GM23248 (cell line): ENCODE measurements at regions not wholly inside any gene's neighbourhood (a gene's known extent, or its start where the extent isn't known, plus 50 kb on each side); places are given as distances from the start of the nearest gene placed in this dataset.
"Not testable (repeated sequence)": the region's sequence is repeated elsewhere in the genome, so short reads cannot be mapped to it uniquely, and the experiment has no call there.

Experiments used
- DNase-seq: peaks from one replicate; pipeline ENCODE4 v3.0.0-alpha.2; 2015
- H2AFZ ChIP-seq: fragments of 200-600 bp; sonication (generic); 2 replicates; pipeline ENCODE4 v1.6.1; 2016; ENCODE audit warnings: antibody characterized with exemption
- H3F3A ChIP-seq: fragments of 200-600 bp; sonication (generic); 2 replicates; pipeline ENCODE4 v1.6.1; 2016; ENCODE audit warnings: mild to moderate bottlenecking, antibody characterized with exemption, mixed run types; ENCODE audit not compliant: insufficient read depth
- H3K27ac ChIP-seq: fragments of 200-600 bp; sonication (generic); 2 replicates; pipeline ENCODE4 v1.5.1; 2016; ENCODE audit warnings: mild to moderate bottlenecking
- H3K27me3 ChIP-seq: fragments of 200-600 bp; sonication (generic); replicated peaks from 2 replicates; pipeline ENCODE4 v1.6.1; 2016; ENCODE audit warnings: mild to moderate bottlenecking; ENCODE audit not compliant: insufficient read depth
- H3K36me3 ChIP-seq: fragments of 200-600 bp; sonication (generic); 2 replicates; pipeline ENCODE4 v1.6.1; 2016; ENCODE audit warnings: low read depth, mild to moderate bottlenecking
- H3K4me1 ChIP-seq: fragments of 200-600 bp; sonication (generic); 2 replicates; pipeline ENCODE4 v1.6.1; 2016; ENCODE audit warnings: mild to moderate bottlenecking; ENCODE audit not compliant: insufficient read depth
- H3K4me2 ChIP-seq: fragments of 200-600 bp; sonication (generic); one replicate; pipeline ENCODE4 v1.6.1; 2016; ENCODE audit warnings: mild to moderate bottlenecking; ENCODE audit not compliant: unreplicated experiment
- H3K4me3 ChIP-seq: fragments of 200-600 bp; sonication (generic); 2 replicates; pipeline ENCODE4 v1.5.1; 2016; ENCODE audit warnings: mild to moderate bottlenecking
- H3K79me2 ChIP-seq: fragments of 200-600 bp; sonication (generic); 2 replicates; pipeline ENCODE4 v1.6.1; 2016; ENCODE audit warnings: mild to moderate bottlenecking; ENCODE audit not compliant: insufficient read depth
- H3K9ac ChIP-seq: fragments of 200-600 bp; sonication (generic); 2 replicates; pipeline ENCODE4 v1.6.1; 2016; ENCODE audit warnings: mild to moderate bottlenecking
- H3K9me2 ChIP-seq: fragments of 200-600 bp; sonication (generic); 2 replicates; pipeline ENCODE4 v1.6.1; 2016; ENCODE audit warnings: mixed run types, mild to moderate bottlenecking, moderate library complexity; ENCODE audit not compliant: insufficient read depth
- H3K9me3 ChIP-seq: fragments of 200-600 bp; sonication (generic); one replicate; pipeline ENCODE4 v1.6.1; 2017; ENCODE audit warnings: low read depth
- H4K20me1 ChIP-seq: fragments of 200-600 bp; sonication (generic); 2 replicates; pipeline ENCODE4 v1.6.0; 2016; ENCODE audit not compliant: insufficient read depth
- EZH2 ChIP-seq: fragments of 200-600 bp; sonication (generic); IDR thresholded peaks from 2 replicates; pipeline ENCODE4 v1.6.1; 2018; ENCODE audit warnings: antibody characterized with exemption, mild to moderate bottlenecking; ENCODE audit not compliant: insufficient read depth, poor library complexity, severe bottlenecking
- EZH2phosphoT487 ChIP-seq: fragments of 200-600 bp; sonication (generic); IDR thresholded peaks from 2 replicates; pipeline ENCODE4 v1.6.1; 2018; ENCODE audit warnings: antibody characterized with exemption, moderate library complexity, mild to moderate bottlenecking, low read depth; ENCODE audit not compliant: insufficient read depth
- WGBS, 2 experiments: methylation state at CpG; one replicate each; pipeline ENCODE4 v1.1.6; 2015 to 2017; ENCODE audit warnings: low lambda C conversion rate in 2 of 2, low coverage in 1 of 2; ENCODE audit errors: missing lambda C conversion rate in 2 of 2; 5-methylcytosine and 5-hydroxymethylcytosine counted together
- in situ Hi-C: fragments of 300-500 bp; cut with MboI; formaldehyde crosslinking; loops from 2 replicates; pipeline ENCODE4 v1.15.0; 2020

GRCh38 chr2:22078701-22079100 is 954.9 kb downstream of the TDRD15 start:
- Histone ChIP-seq H3K27ac (no peak overlapping the region), H3K4me3 (no peak overlapping the region), H4K20me1 (no peaks in the 10 kb centered on the region), H3K4me2 (no peak overlapping the region), H3K79me2 (no peaks in the 10 kb centered on the region), H3K9me2 (no peaks in the 10 kb centered on the region), H3F3A (no peaks in the 10 kb centered on the region), H3K36me3 (no peaks in the 10 kb centered on the region), H3K9ac (no peak overlapping the region), H3K4me1 (no peaks in the 10 kb centered on the region), H3K9me3 (no peaks in the 10 kb centered on the region), H2AFZ (no peak overlapping the region), H3K27me3 (no peaks in the 10 kb centered on the region)
- DNase-seq, result no peak
- in situ Hi-C loops, result no loop called here
- TF ChIP-seq EZH2 (no peak), EZH2phosphoT487 (no peak)

DNA sequence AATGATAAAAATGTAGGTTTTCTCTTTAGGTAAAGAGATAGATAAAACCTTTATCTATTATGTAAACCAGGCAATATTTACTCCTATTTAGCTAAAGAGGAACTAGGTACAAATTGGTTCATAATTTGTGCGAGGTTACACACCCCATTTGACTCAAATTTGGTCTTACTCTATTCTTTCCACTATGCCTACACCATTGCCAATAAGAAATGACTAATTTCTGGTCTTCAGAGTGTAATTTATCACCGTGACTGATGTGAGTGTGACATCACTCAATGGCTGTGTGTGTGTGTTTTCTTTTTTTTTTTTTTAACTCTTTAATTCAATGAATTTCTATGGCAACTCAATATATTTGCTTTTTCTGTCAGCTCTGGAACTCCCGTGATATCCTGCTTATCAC is 955.8 kb downstream of the TDRD15 start:
- WGBS, 2 experiments, result 6 to 12% methylated on average over 3 of the region's 3 CpGs
- H3K9me3 ChIP-seq, result no peaks in the 10 kb centered on the region
- no peak overlapping the region for H2AFZ ChIP-seq
- H3K9ac ChIP-seq, result no peak overlapping the region
- no peak overlapping the region for H3K4me3 ChIP-seq
- no peaks in the 10 kb centered on the region for H3K9me2 ChIP-seq
- no peaks in the 10 kb centered on the region for H3K79me2 ChIP-seq
- DNase-seq, result no peak
- no peak overlapping the region for H3K4me2 ChIP-seq
- H3K4me1 ChIP-seq, result no peaks in the 10 kb centered on the region
- H3K36me3 ChIP-seq, result no peaks in the 10 kb centered on the region
- no peaks in the 10 kb centered on the region for H3F3A ChIP-seq
- TF ChIP-seq EZH2phosphoT487 (no peak), EZH2 (no peak)
- H3K27me3 ChIP-seq, result no peaks in the 10 kb centered on the region
- in situ Hi-C loops, result no loop called here
- no peaks in the 10 kb centered on the region for H4K20me1 ChIP-seq
- no peak overlapping the region for H3K27ac ChIP-seq

GRCh38 chr2:22086726-22087125 is 963.0 kb downstream of the TDRD15 start:
- no peaks in the 10 kb centered on the region for H3K79me2 ChIP-seq
- TF ChIP-seq EZH2 (no peak), EZH2phosphoT487 (no peak)
- no peaks in the 10 kb centered on the region for H3K4me1 ChIP-seq
- H3K9me3 ChIP-seq, result no peaks in the 10 kb centered on the region
- H3K9me2 ChIP-seq, result no peaks in the 10 kb centered on the region
- H3K27me3 ChIP-seq, result no peaks in the 10 kb centered on the region
- no peaks in the 10 kb centered on the region for H3F3A ChIP-seq
- WGBS, 2 experiments, result 2 to 3% methylated on average over 2 of the region's 2 CpGs
- H3K4me2 ChIP-seq, result no peak overlapping the region
- no peak for DNase-seq
- no peaks in the 10 kb centered on the region for H4K20me1 ChIP-seq
- no peak overlapping the region for H2AFZ ChIP-seq
- in situ Hi-C loops, result no loop called here
- no peak overlapping the region for H3K27ac ChIP-seq
- no peak overlapping the region for H3K4me3 ChIP-seq
- H3K9ac ChIP-seq, result no peak overlapping the region
- H3K36me3 ChIP-seq, result no peaks in the 10 kb centered on the region

DNA sequence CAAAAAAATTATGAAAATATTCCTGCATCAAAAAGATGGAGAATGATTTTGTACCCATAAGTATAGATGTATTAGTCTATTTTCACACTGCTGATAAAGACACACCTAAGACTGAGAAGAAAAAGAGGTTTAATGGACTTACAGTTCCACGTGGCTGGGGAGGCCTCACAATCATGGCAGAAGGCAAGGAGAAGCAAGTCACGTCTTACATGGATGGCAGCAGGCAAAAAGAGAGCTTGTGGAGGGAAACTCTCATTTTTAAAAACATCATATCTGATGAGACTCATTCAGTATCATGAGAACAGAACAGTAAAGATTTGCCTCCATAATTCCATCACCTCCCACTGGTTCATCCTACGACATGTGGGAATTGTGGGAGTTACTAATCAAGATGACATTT is 979.8 kb downstream of the TDRD15 start:
- H3K4me3 ChIP-seq, H3K9me2 ChIP-seq, H3K9ac ChIP-seq, in situ Hi-C loops, H3K27me3 ChIP-seq, H3K79me2 ChIP-seq, H2AFZ ChIP-seq, H3K27ac ChIP-seq, H4K20me1 ChIP-seq, H3K4me2 ChIP-seq, H3K4me1 ChIP-seq, H3K9me3 ChIP-seq, H3F3A ChIP-seq, H3K36me3 ChIP-seq, DNase-seq: not testable (repeated sequence)
- WGBS, 2 experiments, result 12 to 17% methylated on average over 3 of the region's 3 CpGs

DNA sequence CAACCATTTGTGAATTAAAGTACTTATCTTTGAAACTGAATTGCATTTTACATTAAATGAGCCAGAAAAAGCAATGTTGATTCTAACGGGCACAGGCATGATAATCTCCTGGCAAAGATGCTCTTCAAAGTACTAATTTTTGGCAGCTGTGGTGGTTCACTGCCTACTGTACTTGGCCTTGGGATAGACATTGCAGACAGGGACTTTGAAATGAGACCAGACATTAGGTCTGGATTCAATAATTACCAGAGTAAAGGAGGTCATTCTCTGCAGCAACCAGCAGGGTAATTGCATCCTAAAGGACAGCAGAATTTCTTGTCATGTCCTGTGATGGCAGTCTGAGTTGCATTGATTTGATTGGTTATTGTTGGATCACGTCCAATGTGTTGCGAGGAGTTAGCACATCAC is 986.5 kb downstream of the TDRD15 start:
- no peak overlapping the region for H3K4me3 ChIP-seq
- no peak overlapping the region for H3K27ac ChIP-seq
- WGBS, 2 experiments, result 26 to 27% methylated on average over 3 of the region's 3 CpGs
- no peaks in the 10 kb centered on the region for H3K9me3 ChIP-seq
- H3K27me3 ChIP-seq, result no peaks in the 10 kb centered on the region
- no peak for DNase-seq
- H3K9ac ChIP-seq, result no peak overlapping the region
- no peaks in the 10 kb centered on the region for H3K79me2 ChIP-seq
- no peaks in the 10 kb centered on the region for H4K20me1 ChIP-seq
- TF ChIP-seq EZH2 (no peak), EZH2phosphoT487 (no peak)
- H3K4me1 ChIP-seq, result no peaks in the 10 kb centered on the region
- no peaks in the 10 kb centered on the region for H3K36me3 ChIP-seq
- no peaks in the 10 kb centered on the region for H3K9me2 ChIP-seq
- H3F3A ChIP-seq, result no peaks in the 10 kb centered on the region
- H2AFZ ChIP-seq, result no peak overlapping the region
- no peak overlapping the region for H3K4me2 ChIP-seq
- in situ Hi-C loops, result no loop called here
